GM18499 (cell line): ENCODE measurements at regions not wholly inside any gene's neighbourhood (a gene's known extent, or its start where the extent isn't known, plus 50 kb on each side); places are given as distances from the start of the nearest gene placed in this dataset.
"Not testable (repeated sequence)": the region's sequence is repeated elsewhere in the genome, so short reads cannot be mapped to it uniquely, and the experiment has no call there.

ENCODE experiments used
- ATAC-seq: cut with Tn5 transposase; IDR thresholded peaks from one replicate; pipeline ENCODE4 v1.9.1; 2021; ENCODE audit warnings: moderate number of reproducible peaks; ENCODE audit not compliant: insufficient read depth, unreplicated experiment

- no peak for ATAC-seq
Measured at GRCh38 chr10:121310151-121310711, 288.0 kb downstream of the FGFR2 start.

- no peak for ATAC-seq
Measured at GRCh38 chr10:121311812-121312443, 286.3 kb downstream of the FGFR2 start.

GRCh38 chr10:121312587-121312986 is 285.7 kb downstream of the FGFR2 start:
- no peak for ATAC-seq

- ATAC-seq, result no peak
Measured at GRCh38 chr10:121313119-121313875, 284.9 kb downstream of the FGFR2 start.

GRCh38 chr10:121316432-121316831 is 281.8 kb downstream of the FGFR2 start:
- ATAC-seq, result no peak

GRCh38 chr10:121317374-121317773 is 280.9 kb downstream of the FGFR2 start:
- ATAC-seq, result no peak

- no peak for ATAC-seq
Measured at GRCh38 chr10:121322046-121322445, 276.2 kb downstream of the FGFR2 start.

GRCh38 chr10:121322776-121323175 is 275.5 kb downstream of the FGFR2 start:
- no peak for ATAC-seq

GRCh38 chr10:121323443-121323842 is 274.8 kb downstream of the FGFR2 start:
- ATAC-seq, result no peak

- ATAC-seq, result no peak
Measured at GRCh38 chr10:121324678-121325213, 273.5 kb downstream of the FGFR2 start.

GRCh38 chr10:121325490-121326231 is 272.6 kb downstream of the FGFR2 start:
- ATAC-seq, result no peak

- no peak for ATAC-seq
Measured at GRCh38 chr10:121326905-121327304, 271.3 kb downstream of the FGFR2 start.

- no peak for ATAC-seq
Measured at GRCh38 chr10:121327727-121328126, 270.5 kb downstream of the FGFR2 start.

- not testable (repeated sequence) for ATAC-seq
Measured at GRCh38 chr10:121329631-121330030, 268.6 kb downstream of the FGFR2 start.

GRCh38 chr10:121330563-121330962 is 267.7 kb downstream of the FGFR2 start:
- ATAC-seq, result no peak

- no peak for ATAC-seq
Measured at GRCh38 chr10:121332353-121332752, 265.9 kb downstream of the FGFR2 start.

GRCh38 chr10:121332829-121333765 is 265.1 kb downstream of the FGFR2 start:
- no peak for ATAC-seq

- no peak for ATAC-seq
Measured at GRCh38 chr10:121335386-121335925, 262.8 kb downstream of the FGFR2 start.

- no peak for ATAC-seq
Measured at GRCh38 chr10:121337427-121337826, 260.8 kb downstream of the FGFR2 start.
